H9 (cell line): ENCODE measurements at regions not wholly inside any gene's neighbourhood (a gene's known extent, or its start where the extent isn't known, plus 50 kb on each side); places are given as distances from the start of the nearest gene placed in this dataset.

Experiments used
- DNase-seq: peaks from one replicate; pipeline ENCODE4 v3.0.0-alpha.2; 2017
- H2AFZ ChIP-seq: one replicate; pipeline ENCODE4 v1.6.1; 2013; ENCODE audit warnings: mild to moderate bottlenecking, low read length, control low read depth, moderate library complexity
- H2AK5ac ChIP-seq: 2 replicates; pipeline ENCODE4 v1.6.1; 2013; ENCODE audit warnings: low read length, control low read depth, mixed read lengths; ENCODE audit not compliant: insufficient read length
- H2BK120ac ChIP-seq: one replicate; pipeline ENCODE4 v1.6.1; 2013; ENCODE audit warnings: low read depth, mild to moderate bottlenecking, low read length, control low read depth, inconsistent platforms; ENCODE audit not compliant: poor library complexity, severe bottlenecking
- H2BK12ac ChIP-seq: 2 replicates; pipeline ENCODE4 v1.6.1; 2013; ENCODE audit warnings: low read length, control low read depth, mixed read lengths, low read depth; ENCODE audit not compliant: insufficient read length
- H2BK15ac ChIP-seq: 2 replicates; pipeline ENCODE4 v1.6.1; 2013; ENCODE audit warnings: low read depth, low read length, control low read depth
- H2BK20ac ChIP-seq: one replicate; pipeline ENCODE4 v1.6.1; 2013; ENCODE audit warnings: low read depth, mild to moderate bottlenecking, low read length, control low read depth, inconsistent platforms; ENCODE audit not compliant: poor library complexity, severe bottlenecking
- H2BK5ac ChIP-seq: 2 replicates; pipeline ENCODE4 v1.6.1; 2013; ENCODE audit warnings: low read length, control low read depth, mixed read lengths; ENCODE audit not compliant: insufficient read length
- H3K14ac ChIP-seq: 2 replicates; pipeline ENCODE4 v1.6.1; 2013; ENCODE audit warnings: low read length, control low read depth; ENCODE audit not compliant: insufficient read depth
- H3K18ac ChIP-seq: 2 replicates; pipeline ENCODE4 v1.6.1; 2013; ENCODE audit warnings: low read depth, mild to moderate bottlenecking, mixed read lengths, low read length, control low read depth; ENCODE audit not compliant: insufficient read length
- H3K23ac ChIP-seq: 2 replicates; pipeline ENCODE4 v1.6.1; 2013; ENCODE audit warnings: low read length, control low read depth, mixed read lengths, low read depth; ENCODE audit not compliant: insufficient read length
- H3K23me2 ChIP-seq: 2 replicates; pipeline ENCODE4 v1.6.1; 2013; ENCODE audit warnings: low read depth, mild to moderate bottlenecking, mixed read lengths, low read length, control low read depth; ENCODE audit not compliant: insufficient read length, poor library complexity, severe bottlenecking
- H3K27ac ChIP-seq: 2 replicates; pipeline ENCODE4 v1.5.1; 2013; ENCODE audit warnings: low read length, control low read depth, mixed read lengths, low read depth; ENCODE audit not compliant: insufficient read length
- H3K27me3 ChIP-seq: 2 replicates; pipeline ENCODE4 v1.6.1; 2013; ENCODE audit warnings: low read length, control low read depth, inconsistent platforms; ENCODE audit not compliant: insufficient read depth
- H3K4ac ChIP-seq: 2 replicates; pipeline ENCODE4 v1.6.1; 2013; ENCODE audit warnings: low read depth, mild to moderate bottlenecking, control low read depth, inconsistent platforms, low read length, moderate library complexity
- H3K4me1 ChIP-seq: 2 replicates; pipeline ENCODE4 v1.6.1; 2013; ENCODE audit warnings: low read length, control low read depth, inconsistent platforms; ENCODE audit not compliant: insufficient read depth
- H3K4me2 ChIP-seq: 2 replicates; pipeline ENCODE4 v1.6.1; 2013; ENCODE audit warnings: low read length, control low read depth, mixed read lengths; ENCODE audit not compliant: insufficient read length, insufficient read depth
- H3K56ac ChIP-seq: 2 replicates; pipeline ENCODE4 v1.6.1; 2013; ENCODE audit warnings: low read depth, mild to moderate bottlenecking, mixed read lengths, low read length, control low read depth; ENCODE audit not compliant: insufficient read length
- H3K79me1 ChIP-seq: 2 replicates; pipeline ENCODE4 v1.6.1; 2013; ENCODE audit warnings: low read depth, mild to moderate bottlenecking, moderate library complexity, low read length, control low read depth, inconsistent platforms; ENCODE audit not compliant: insufficient read depth, poor library complexity, severe bottlenecking
- H3K79me2 ChIP-seq: 2 replicates; pipeline ENCODE4 v1.6.1; 2013; ENCODE audit warnings: low read length, control low read depth, inconsistent platforms; ENCODE audit not compliant: insufficient read depth
- H3K9ac ChIP-seq: 2 replicates; pipeline ENCODE4 v1.6.1; 2013; ENCODE audit warnings: low read length, control low read depth, mixed read lengths; ENCODE audit not compliant: insufficient read length; ENCODE audit errors: extremely low read depth
- H3K9me3 ChIP-seq: one replicate; pipeline ENCODE4 v1.6.1; 2013; ENCODE audit warnings: low read depth, low read length, inconsistent platforms; ENCODE audit not compliant: control insufficient read depth
- H3T11ph ChIP-seq: one replicate; pipeline ENCODE4 v1.6.1; 2013; ENCODE audit warnings: mild to moderate bottlenecking, low read length, control low read depth, inconsistent platforms
- H4K20me1 ChIP-seq: one replicate; pipeline ENCODE4 v1.6.1; 2013; ENCODE audit not compliant: control insufficient read depth, insufficient read length, insufficient read depth
- H4K5ac ChIP-seq: 2 replicates; pipeline ENCODE4 v1.6.1; 2013; ENCODE audit warnings: low read depth, mild to moderate bottlenecking, mixed read lengths, low read length, control low read depth; ENCODE audit not compliant: insufficient read length
- H4K8ac ChIP-seq: replicated peaks from 2 replicates; pipeline ENCODE4 v1.6.1; 2013; ENCODE audit warnings: low read length, control low read depth, mixed read lengths, low read depth; ENCODE audit not compliant: insufficient read length
- H4K91ac ChIP-seq: 2 replicates; pipeline ENCODE4 v1.6.1; 2013; ENCODE audit warnings: low read depth, mild to moderate bottlenecking, moderate library complexity, mixed read lengths, low read length, control low read depth; ENCODE audit not compliant: insufficient read length
- H3K27ac Mint-ChIP-seq, 3 experiments: 2 replicates in 2 of 3; 3 replicates in 1 of 3; pipeline ENCODE4 v1.8.0; 2020 to 2021; ENCODE audit warnings: mixed read lengths in 3 of 3, mild to moderate bottlenecking in 1 of 3, moderate library complexity in 1 of 3
- H3K27me3 Mint-ChIP-seq: 2 replicates; pipeline ENCODE4 v1.8.0; 2021; ENCODE audit warnings: low read depth, mild to moderate bottlenecking, moderate library complexity, mixed read lengths
- H3K36me3 Mint-ChIP-seq, 3 experiments: 2 replicates in 2 of 3; 3 replicates in 1 of 3; pipeline ENCODE4 v1.8.0; 2020 to 2021; ENCODE audit warnings: low read depth in 3 of 3, mixed read lengths in 3 of 3; ENCODE audit not compliant: insufficient read depth in 1 of 3
- H3K4me1 Mint-ChIP-seq, 2 experiments: 2 replicates each; pipeline ENCODE4 v1.8.0; 2020; ENCODE audit warnings: mixed read lengths in 2 of 2
- H3K4me3 Mint-ChIP-seq, 2 experiments: 2 replicates in 1 of 2; 3 replicates in 1 of 2; pipeline ENCODE4 v1.8.0; 2020 to 2021; ENCODE audit warnings: mild to moderate bottlenecking in 2 of 2, mixed read lengths in 2 of 2, moderate library complexity in 1 of 2
- H3K9me3 Mint-ChIP-seq, 2 experiments: 2 replicates in 1 of 2; 3 replicates in 1 of 2; pipeline ENCODE4 v1.8.0; 2020; ENCODE audit warnings: mild to moderate bottlenecking in 2 of 2, mixed read lengths in 2 of 2, moderate library complexity in 1 of 2
- TF ChIP-seq, protein P1 (sequence below): fragments of 200-600 bp; sonication (generic); conservative IDR thresholded peaks from 3 replicates; pipeline ENCODE4 v1.8.0; 2021; ENCODE audit warnings: antibody characterized with exemption, mild to moderate bottlenecking

DNA sequence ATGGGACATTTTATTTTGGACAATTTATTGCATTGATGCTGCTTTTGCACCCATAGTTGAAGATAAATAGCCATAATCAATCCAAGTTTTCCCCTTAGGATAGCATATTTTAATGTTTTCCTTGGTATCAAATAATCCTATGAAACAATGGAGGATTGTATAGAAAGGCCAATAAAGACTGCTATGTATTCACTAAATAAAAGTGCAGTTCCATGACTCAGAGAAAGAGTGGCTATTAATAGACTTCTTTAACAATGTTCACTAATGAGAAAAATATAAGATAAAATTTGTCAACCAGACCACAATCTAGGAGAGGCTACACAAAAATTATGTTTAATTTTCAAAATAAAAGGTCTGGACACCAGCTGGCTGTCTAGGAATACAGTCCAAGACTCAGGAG lies 560.9 kb upstream of the AGTR1 start:
- no peak overlapping the region for H3K14ac ChIP-seq
- H3K9me3 Mint-ChIP-seq, result peaks cover 3 to 4% of the 10 kb centered on the region in 2 experiments; a peak in 1 of 5 replicates

More for the DNA sequence above, 560.9 kb upstream of the AGTR1 start:
- Mint-ChIP-seq H3K4me3 (no peak overlapping the region), H3K27ac (no peak overlapping the region), H3K27me3 (no peaks in the 10 kb centered on the region), H3K36me3 (peaks cover 0 to 4% (median 0%) of the 10 kb centered on the region in 3 experiments; a peak in 3 of 7 replicates), H3K4me1 (no peaks in the 10 kb centered on the region)
- H2BK20ac ChIP-seq, result no peak overlapping the region
- H3T11ph ChIP-seq, result no peak overlapping the region
- no peaks in the 10 kb centered on the region for H3K23me2 ChIP-seq
- no peak overlapping the region for H3K4ac ChIP-seq
- H4K5ac ChIP-seq, result no peak overlapping the region
- no peak overlapping the region for H4K8ac ChIP-seq
- no peak overlapping the region for H2BK5ac ChIP-seq
- H3K56ac ChIP-seq, result no peak overlapping the region
- H2AK5ac ChIP-seq, result no peak overlapping the region
- no peaks in the 10 kb centered on the region for H3K9me3 ChIP-seq
- H2BK12ac ChIP-seq, result no peak overlapping the region
- H3K4me1 ChIP-seq, result no peaks in the 10 kb centered on the region
- H3K27me3 ChIP-seq, result no peaks in the 10 kb centered on the region
- H3K9ac ChIP-seq, result no peak overlapping the region
- no peak overlapping the region for H2BK120ac ChIP-seq
- no peak overlapping the region for H3K27ac ChIP-seq
- no peaks in the 10 kb centered on the region for H3K79me1 ChIP-seq
- no peak overlapping the region for H3K23ac ChIP-seq
- H2BK15ac ChIP-seq, result no peak overlapping the region
- H3K4me2 ChIP-seq, result no peak overlapping the region
- no peak overlapping the region for H3K18ac ChIP-seq
- no peak overlapping the region for H4K91ac ChIP-seq
- no peaks in the 10 kb centered on the region for H3K79me2 ChIP-seq
- TF ChIP-seq, protein P1, sequence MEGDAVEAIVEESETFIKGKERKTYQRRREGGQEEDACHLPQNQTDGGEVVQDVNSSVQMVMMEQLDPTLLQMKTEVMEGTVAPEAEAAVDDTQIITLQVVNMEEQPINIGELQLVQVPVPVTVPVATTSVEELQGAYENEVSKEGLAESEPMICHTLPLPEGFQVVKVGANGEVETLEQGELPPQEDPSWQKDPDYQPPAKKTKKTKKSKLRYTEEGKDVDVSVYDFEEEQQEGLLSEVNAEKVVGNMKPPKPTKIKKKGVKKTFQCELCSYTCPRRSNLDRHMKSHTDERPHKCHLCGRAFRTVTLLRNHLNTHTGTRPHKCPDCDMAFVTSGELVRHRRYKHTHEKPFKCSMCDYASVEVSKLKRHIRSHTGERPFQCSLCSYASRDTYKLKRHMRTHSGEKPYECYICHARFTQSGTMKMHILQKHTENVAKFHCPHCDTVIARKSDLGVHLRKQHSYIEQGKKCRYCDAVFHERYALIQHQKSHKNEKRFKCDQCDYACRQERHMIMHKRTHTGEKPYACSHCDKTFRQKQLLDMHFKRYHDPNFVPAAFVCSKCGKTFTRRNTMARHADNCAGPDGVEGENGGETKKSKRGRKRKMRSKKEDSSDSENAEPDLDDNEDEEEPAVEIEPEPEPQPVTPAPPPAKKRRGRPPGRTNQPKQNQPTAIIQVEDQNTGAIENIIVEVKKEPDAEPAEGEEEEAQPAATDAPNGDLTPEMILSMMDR, result no peak
- H4K20me1 ChIP-seq, result no peaks in the 10 kb centered on the region
- H2AFZ ChIP-seq, result no peak overlapping the region
- no peak for DNase-seq
